B cell (primary cell): ENCODE measurements at regions not wholly inside any gene's neighbourhood (a gene's known extent, or its start where the extent isn't known, plus 50 kb on each side); places are given as distances from the start of the nearest gene placed in this dataset.

Source experiments
- CTCF ChIP-seq: fragments of 200-600 bp; IDR thresholded peaks from one replicate; pipeline ENCODE4 v1.8.0; 2022; ENCODE audit warnings: antibody characterized with exemption, mild to moderate bottlenecking
- EZH2 ChIP-seq: IDR thresholded peaks from 2 replicates; pipeline ENCODE4 v1.6.1; 2012; ENCODE audit warnings: borderline replicate concordance, low read depth, mild to moderate bottlenecking, moderate library complexity, low read length; ENCODE audit not compliant: insufficient read depth, poor library complexity, severe bottlenecking

GRCh38 chr3:148297013-148297412, 400.7 kb upstream of the AGTR1 start:
- TF ChIP-seq EZH2 (no peak), CTCF (no peak)
